ENCODE measurements at regions not wholly inside any gene's neighbourhood (a gene's known extent, or its start where the extent isn't known, plus 50 kb on each side); places are given as distances from the start of the nearest gene placed in this dataset.

- no peak for TF ChIP-seq ZNF785 (tag by site-specific recombination; IDR thresholded peaks at IDR 0.05)
- TF ChIP-seq TCF7L2 (IDR thresholded peaks at IDR 0.05; ENCODE audit: borderline replicate concordance, low read depth, low read length) = no peak
- no peak for TF ChIP-seq ZNF354C (tag by site-specific recombination; IDR thresholded peaks at IDR 0.05; ENCODE audit: borderline replicate concordance, low read depth)
- no peak for TF ChIP-seq ZNF184 (tag by site-specific recombination; IDR thresholded peaks at IDR 0.05)
- TF ChIP-seq ZNF449 (tag by site-specific recombination; IDR thresholded peaks at IDR 0.05) = no peak
- no peak for TF ChIP-seq ZNF555 (tag by site-specific recombination; conservative IDR thresholded peaks at IDR 0.05)
- TF ChIP-seq ZNF239 (tag by site-specific recombination; IDR thresholded peaks at IDR 0.05) = no peak
Observed at GRCh38 chr20:6504179-6504578, 263.3 kb upstream of the BMP2 start (continued).

- no peaks in the 10 kb centered on the region for H3K36me3 ChIP-seq (ENCODE audit: control insufficient read depth in 2 of 2, insufficient read depth in 1 of 2, low read length in 2 of 2)
- H3K9me3 ChIP-seq (ENCODE audit: control insufficient read depth, insufficient read depth, low read depth, low read length) = no peaks in the 10 kb centered on the region
- ChIA-PET POLR2A (no interaction called here), CTCF (no interaction called here)
- TF ChIP-seq ZNF335 (tag by site-specific recombination; conservative IDR thresholded peaks at IDR 0.05) (no peak), ZNF10 (tag by site-specific recombination; IDR thresholded peaks at IDR 0.05) (no peak), ZNF830 (tag by site-specific recombination; IDR thresholded peaks at IDR 0.05; ENCODE audit: low read depth) (no peak), MZF1 (tag by site-specific recombination; IDR thresholded peaks at IDR 0.05; ENCODE audit: borderline replicate concordance) (no peak), ZNF76 (tag by site-specific recombination; IDR thresholded peaks at IDR 0.05; ENCODE audit: borderline replicate concordance, low read depth) (no peak), ZNF510 (tag by site-specific recombination; IDR thresholded peaks at IDR 0.05; ENCODE audit: insufficient replicate concordance) (no peak), ZXDB (tag by site-specific recombination; IDR thresholded peaks at IDR 0.05) (no peak), SCRT2 (tag by site-specific recombination; IDR thresholded peaks at IDR 0.05) (no peak), ZNF157 (tag by site-specific recombination; IDR thresholded peaks at IDR 0.05) (no peak), ZNF791 (tag by site-specific recombination; IDR thresholded peaks at IDR 0.05) (no peak), ZNF600 (tag by site-specific recombination; IDR thresholded peaks at IDR 0.05) (no peak), PATZ1 (tag by site-specific recombination; IDR thresholded peaks at IDR 0.05) (no peak), ZNF837 (tag by site-specific recombination; IDR thresholded peaks at IDR 0.05) (no peak), ZBTB48 (tag by site-specific recombination; IDR thresholded peaks at IDR 0.05) (no peak), ZNF433 (tag by site-specific recombination; IDR thresholded peaks at IDR 0.05; ENCODE audit: low read depth) (no peak), ZNF785 (tag by site-specific recombination; IDR thresholded peaks at IDR 0.05) (no peak), ZBTB49 (tag by site-specific recombination; IDR thresholded peaks at IDR 0.05; ENCODE audit: low read depth) (no peak)
- TF ChIP-seq, protein P1, sequence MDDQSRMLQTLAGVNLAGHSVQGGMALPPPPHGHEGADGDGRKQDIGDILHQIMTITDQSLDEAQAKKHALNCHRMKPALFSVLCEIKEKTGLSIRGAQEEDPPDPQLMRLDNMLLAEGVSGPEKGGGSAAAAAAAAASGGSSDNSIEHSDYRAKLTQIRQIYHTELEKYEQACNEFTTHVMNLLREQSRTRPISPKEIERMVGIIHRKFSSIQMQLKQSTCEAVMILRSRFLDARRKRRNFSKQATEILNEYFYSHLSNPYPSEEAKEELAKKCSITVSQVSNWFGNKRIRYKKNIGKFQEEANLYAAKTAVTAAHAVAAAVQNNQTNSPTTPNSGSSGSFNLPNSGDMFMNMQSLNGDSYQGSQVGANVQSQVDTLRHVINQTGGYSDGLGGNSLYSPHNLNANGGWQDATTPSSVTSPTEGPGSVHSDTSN (CRISPR knock-in tag; IDR thresholded peaks at IDR 0.05) = no peak
- TF ChIP-seq, protein P2, sequence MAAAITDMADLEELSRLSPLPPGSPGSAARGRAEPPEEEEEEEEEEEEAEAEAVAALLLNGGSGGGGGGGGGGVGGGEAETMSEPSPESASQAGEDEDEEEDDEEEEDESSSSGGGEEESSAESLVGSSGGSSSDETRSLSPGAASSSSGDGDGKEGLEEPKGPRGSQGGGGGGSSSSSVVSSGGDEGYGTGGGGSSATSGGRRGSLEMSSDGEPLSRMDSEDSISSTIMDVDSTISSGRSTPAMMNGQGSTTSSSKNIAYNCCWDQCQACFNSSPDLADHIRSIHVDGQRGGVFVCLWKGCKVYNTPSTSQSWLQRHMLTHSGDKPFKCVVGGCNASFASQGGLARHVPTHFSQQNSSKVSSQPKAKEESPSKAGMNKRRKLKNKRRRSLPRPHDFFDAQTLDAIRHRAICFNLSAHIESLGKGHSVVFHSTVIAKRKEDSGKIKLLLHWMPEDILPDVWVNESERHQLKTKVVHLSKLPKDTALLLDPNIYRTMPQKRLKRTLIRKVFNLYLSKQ (tag by site-specific recombination; IDR thresholded peaks at IDR 0.05; ENCODE audit: borderline replicate concordance) = no peak
- no peaks in the 10 kb centered on the region for H3K4me1 ChIP-seq (ENCODE audit: control insufficient read depth, insufficient read depth, low read length)
- no peak overlapping the region for H3K4me3 ChIP-seq (ENCODE audit: low read depth, low read length)
- H3K27ac ChIP-seq (ENCODE audit: extremely low read depth, low read depth, low read length) = no peak overlapping the region
Observed at GRCh38 chr20:6502999-6503398, 264.5 kb upstream of the BMP2 start.
